ENCODE measurements at regions not wholly inside any gene's neighbourhood (a gene's known extent, or its start where the extent isn't known, plus 50 kb on each side); places are given as distances from the start of the nearest gene placed in this dataset.

DNA sequence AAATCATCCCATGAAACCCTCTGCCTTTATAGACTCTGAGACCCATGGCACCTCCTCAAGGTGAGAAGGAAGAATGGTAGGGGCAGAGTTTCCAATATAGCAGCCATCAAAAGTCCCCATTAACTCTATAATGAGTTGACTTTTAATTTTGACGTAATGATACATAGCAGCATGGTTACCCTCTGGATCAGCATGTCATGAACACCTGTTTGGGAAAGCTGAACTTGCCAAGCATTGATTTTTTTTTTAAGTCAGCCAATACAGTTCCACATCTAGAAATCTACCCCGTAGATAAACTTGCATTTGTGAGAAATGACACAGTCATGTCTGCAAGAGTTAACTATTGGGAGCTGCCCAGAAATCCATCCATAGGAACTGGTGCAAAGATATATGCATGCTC, 191.8 kb downstream of the TMEM114 start:
- H3K4me3 ChIP-seq (ENCODE audit: low read depth, low read length) = no peak overlapping the region
- no peak for DNase-seq (ENCODE audit: low read depth)
- TF ChIP-seq, protein P1, sequence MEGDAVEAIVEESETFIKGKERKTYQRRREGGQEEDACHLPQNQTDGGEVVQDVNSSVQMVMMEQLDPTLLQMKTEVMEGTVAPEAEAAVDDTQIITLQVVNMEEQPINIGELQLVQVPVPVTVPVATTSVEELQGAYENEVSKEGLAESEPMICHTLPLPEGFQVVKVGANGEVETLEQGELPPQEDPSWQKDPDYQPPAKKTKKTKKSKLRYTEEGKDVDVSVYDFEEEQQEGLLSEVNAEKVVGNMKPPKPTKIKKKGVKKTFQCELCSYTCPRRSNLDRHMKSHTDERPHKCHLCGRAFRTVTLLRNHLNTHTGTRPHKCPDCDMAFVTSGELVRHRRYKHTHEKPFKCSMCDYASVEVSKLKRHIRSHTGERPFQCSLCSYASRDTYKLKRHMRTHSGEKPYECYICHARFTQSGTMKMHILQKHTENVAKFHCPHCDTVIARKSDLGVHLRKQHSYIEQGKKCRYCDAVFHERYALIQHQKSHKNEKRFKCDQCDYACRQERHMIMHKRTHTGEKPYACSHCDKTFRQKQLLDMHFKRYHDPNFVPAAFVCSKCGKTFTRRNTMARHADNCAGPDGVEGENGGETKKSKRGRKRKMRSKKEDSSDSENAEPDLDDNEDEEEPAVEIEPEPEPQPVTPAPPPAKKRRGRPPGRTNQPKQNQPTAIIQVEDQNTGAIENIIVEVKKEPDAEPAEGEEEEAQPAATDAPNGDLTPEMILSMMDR (conservative IDR thresholded peaks at IDR 0.05; ENCODE audit: low read depth, low read length) = no peak

DNA sequence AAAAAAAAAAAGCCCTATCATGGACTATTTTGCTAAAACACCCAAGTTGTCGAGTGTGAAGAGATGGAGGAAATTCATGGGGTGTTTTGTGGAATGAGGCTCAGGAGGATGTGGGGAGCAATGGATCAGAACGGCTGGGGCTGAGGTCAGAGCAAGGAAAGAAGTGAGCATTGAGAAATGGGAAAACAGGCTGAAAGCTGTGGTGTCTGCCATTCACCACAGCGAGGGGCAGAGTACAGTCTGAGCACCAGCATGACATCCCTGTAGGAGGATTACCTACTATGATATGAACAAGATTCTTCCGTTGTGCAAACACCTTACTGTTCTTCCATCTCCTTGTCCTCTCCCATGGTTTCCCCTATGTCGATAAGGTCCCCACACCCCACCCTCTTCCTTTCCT, 193.1 kb downstream of the TMEM114 start:
- TF ChIP-seq, protein P1 (conservative IDR thresholded peaks at IDR 0.05; ENCODE audit: low read depth, low read length) = no peak
- H3K4me3 ChIP-seq (ENCODE audit: low read depth, low read length) = no peak overlapping the region
- DNase-seq (ENCODE audit: low read depth) = no peak

DNA sequence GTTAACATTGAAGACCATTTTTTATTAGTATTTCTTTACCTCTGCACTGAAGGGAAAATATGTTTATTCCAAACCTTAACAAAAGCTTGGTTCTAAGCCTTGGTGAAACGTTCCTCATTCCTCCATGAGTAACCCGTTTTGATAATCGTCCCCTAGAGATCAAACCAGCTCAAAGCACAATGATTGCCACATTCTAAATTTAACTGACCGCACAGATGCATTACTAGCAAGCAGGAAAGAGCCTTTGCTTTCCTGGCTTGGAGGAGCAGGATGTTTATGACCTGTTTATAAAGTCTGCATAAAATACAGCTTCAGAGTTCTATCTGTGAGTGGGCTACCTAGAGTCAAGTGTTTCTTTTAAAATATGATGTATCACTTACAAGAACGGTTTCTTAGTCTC, 193.8 kb downstream of the TMEM114 start:
- TF ChIP-seq, protein P1 (conservative IDR thresholded peaks at IDR 0.05; ENCODE audit: low read depth, low read length) = no peak
- DNase-seq (ENCODE audit: low read depth) = no peak
- no peak overlapping the region for H3K4me3 ChIP-seq (ENCODE audit: low read depth, low read length)

DNA sequence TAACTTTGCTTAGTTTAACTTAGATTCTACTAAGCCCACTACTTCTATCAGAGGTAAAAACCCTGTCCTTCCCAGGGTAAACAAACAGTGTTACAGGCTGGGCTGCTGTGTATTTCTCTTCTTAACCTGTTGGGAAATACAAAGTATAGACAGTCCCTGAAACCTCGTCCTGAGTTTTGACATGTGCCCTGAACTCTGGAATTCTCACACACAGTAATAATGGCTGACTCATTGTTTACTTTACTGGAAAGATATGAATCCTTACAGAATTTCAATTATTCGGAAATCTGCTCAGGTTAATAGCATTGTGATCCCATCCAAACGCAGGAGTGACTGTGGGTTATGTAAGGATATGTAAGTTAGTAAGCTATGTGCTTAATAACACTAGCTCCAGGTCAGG, 199.1 kb downstream of the TMEM114 start:
- TF ChIP-seq, protein P1 (conservative IDR thresholded peaks at IDR 0.05; ENCODE audit: low read depth, low read length) = no peak
- no peak for DNase-seq (ENCODE audit: low read depth)
- no peak overlapping the region for H3K4me3 ChIP-seq (ENCODE audit: low read depth, low read length)

DNA sequence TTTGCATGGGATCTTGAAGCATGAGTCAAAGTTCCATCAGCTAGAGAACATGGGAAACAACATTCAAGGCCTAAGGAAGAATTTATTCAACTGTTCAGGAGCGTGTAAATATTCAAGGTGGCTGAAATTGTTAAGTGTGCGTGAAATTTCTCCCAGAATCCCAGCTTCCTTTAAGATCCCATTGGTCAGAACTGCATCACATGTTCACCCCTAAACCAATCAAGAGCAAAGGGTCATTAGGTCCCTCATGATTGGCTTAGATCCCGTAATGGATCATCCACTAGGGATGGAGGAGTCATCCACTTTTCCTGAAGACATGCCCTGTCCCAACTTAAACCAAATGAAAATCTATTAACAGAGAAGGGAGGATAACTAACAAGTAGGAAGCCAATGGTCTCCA, 201.6 kb downstream of the TMEM114 start:
- no peak overlapping the region for H3K4me3 ChIP-seq (ENCODE audit: low read depth, low read length)
- TF ChIP-seq, protein P1 (conservative IDR thresholded peaks at IDR 0.05; ENCODE audit: low read depth, low read length) = no peak

DNA sequence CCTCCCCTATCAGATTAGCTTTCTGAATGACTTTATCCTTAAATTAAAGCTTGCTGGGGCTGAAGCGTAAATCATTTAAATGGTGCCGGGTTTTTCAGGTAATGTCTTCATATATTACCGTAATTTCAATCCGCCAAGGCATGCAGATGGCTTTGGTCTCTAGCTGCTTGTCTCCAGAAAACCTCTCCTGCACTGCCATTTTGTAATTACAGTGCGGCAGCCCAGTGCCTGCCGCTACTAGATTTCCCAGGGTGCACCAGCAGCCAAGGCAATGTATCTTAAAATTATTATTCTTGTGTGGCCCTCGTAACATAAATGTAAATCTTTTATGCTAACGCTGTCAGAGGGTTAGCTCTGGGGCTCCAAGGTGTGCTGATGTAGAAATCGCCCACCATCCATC, 208.5 kb downstream of the TMEM114 start:
- TF ChIP-seq, protein P1 (conservative IDR thresholded peaks at IDR 0.05; ENCODE audit: low read depth, low read length) = no peak
- DNase-seq (ENCODE audit: low read depth) = no peak
- H3K4me3 ChIP-seq (ENCODE audit: low read depth, low read length) = no peak overlapping the region

More for the DNA sequence above, 201.6 kb downstream of the TMEM114 start:
- DNase-seq (ENCODE audit: low read depth) = no peak

DNA sequence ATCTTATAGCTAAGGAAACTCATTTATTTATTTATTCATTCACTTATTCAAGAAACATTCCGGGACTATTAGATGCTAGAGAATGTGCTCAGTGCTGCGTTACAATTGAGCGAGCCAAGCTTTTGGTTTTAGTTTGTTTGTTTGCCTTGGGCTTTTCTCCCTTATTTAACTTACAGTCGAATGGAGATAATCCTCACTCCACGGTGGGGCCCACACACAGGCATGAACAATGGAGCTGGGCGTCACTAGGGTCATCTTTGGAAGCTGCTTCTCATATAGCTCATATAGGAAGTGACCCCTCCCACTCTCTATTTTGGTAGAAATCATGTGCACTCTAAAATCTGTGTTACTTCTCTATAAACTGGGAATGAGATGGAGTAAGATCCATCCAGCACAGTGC, 210.0 kb downstream of the TMEM114 start:
- TF ChIP-seq, protein P1 (conservative IDR thresholded peaks at IDR 0.05; ENCODE audit: low read depth, low read length) = no peak

More for the DNA sequence above, 210.0 kb downstream of the TMEM114 start:
- H3K4me3 ChIP-seq (ENCODE audit: low read depth, low read length) = no peak overlapping the region
- DNase-seq (ENCODE audit: low read depth) = no peak

All from epithelial cell of proximal tubule (primary cell).